ENCODE measurements at regions not wholly inside any gene's neighbourhood (a gene's known extent, or its start where the extent isn't known, plus 50 kb on each side); places are given as distances from the start of the nearest gene placed in this dataset.

GRCh38 chr19:30267332-30267731 lies 104.9 kb upstream of the ZNF536 start:
- ATAC-seq (ENCODE audit: low read depth) (no peak), DNase-seq (ENCODE audit: low spot score) (no peak)
- TF ChIP-seq CTCF (IDR thresholded peaks at IDR 0.05; ENCODE audit: poor library complexity, severe bottlenecking) = no peak
- Histone ChIP-seq H3K27ac (ENCODE audit: poor library complexity, severe bottlenecking) (no peak overlapping the region), H3K27me3 (ENCODE audit: insufficient read depth, poor library complexity, severe bottlenecking) (peaks cover 17% of the 10 kb centered on the region), H3K9me3 (ENCODE audit: severe bottlenecking) (no peaks in the 10 kb centered on the region), H3K36me3 (ENCODE audit: low read depth) (no peaks in the 10 kb centered on the region), H3K4me3 (ENCODE audit: severe bottlenecking) (no peak overlapping the region), H3K4me1 (ENCODE audit: insufficient read depth, poor library complexity, severe bottlenecking) (no peaks in the 10 kb centered on the region)

- DNase-seq (ENCODE audit: low spot score) (no peak), ATAC-seq (ENCODE audit: low read depth) (no peak)
- Histone ChIP-seq H3K27me3 (ENCODE audit: insufficient read depth, poor library complexity, severe bottlenecking) (peaks cover 17% of the 10 kb centered on the region), H3K4me1 (ENCODE audit: insufficient read depth, poor library complexity, severe bottlenecking) (no peaks in the 10 kb centered on the region), H3K9me3 (ENCODE audit: severe bottlenecking) (no peaks in the 10 kb centered on the region), H3K36me3 (ENCODE audit: low read depth) (no peaks in the 10 kb centered on the region), H3K4me3 (ENCODE audit: severe bottlenecking) (no peak overlapping the region), H3K27ac (ENCODE audit: poor library complexity, severe bottlenecking) (no peak overlapping the region)
- no peak for TF ChIP-seq CTCF (IDR thresholded peaks at IDR 0.05; ENCODE audit: poor library complexity, severe bottlenecking)
Measured at GRCh38 chr19:30268601-30269000, 103.6 kb upstream of the ZNF536 start.

GRCh38 chr19:30269638-30270037 lies 102.5 kb upstream of the ZNF536 start:
- ATAC-seq (ENCODE audit: low read depth) (no peak), DNase-seq (ENCODE audit: low spot score) (no peak)
- Histone ChIP-seq H3K4me3 (ENCODE audit: severe bottlenecking) (no peak overlapping the region), H3K9me3 (ENCODE audit: severe bottlenecking) (no peaks in the 10 kb centered on the region), H3K27ac (ENCODE audit: poor library complexity, severe bottlenecking) (no peak overlapping the region), H3K4me1 (ENCODE audit: insufficient read depth, poor library complexity, severe bottlenecking) (no peaks in the 10 kb centered on the region), H3K27me3 (ENCODE audit: insufficient read depth, poor library complexity, severe bottlenecking) (peaks cover 17% of the 10 kb centered on the region), H3K36me3 (ENCODE audit: low read depth) (no peaks in the 10 kb centered on the region)
- no peak for TF ChIP-seq CTCF (IDR thresholded peaks at IDR 0.05; ENCODE audit: poor library complexity, severe bottlenecking)

- Histone ChIP-seq H3K4me3 (ENCODE audit: severe bottlenecking) (no peak overlapping the region), H3K4me1 (ENCODE audit: insufficient read depth, poor library complexity, severe bottlenecking) (no peaks in the 10 kb centered on the region), H3K27me3 (ENCODE audit: insufficient read depth, poor library complexity, severe bottlenecking) (peaks cover 20% of the 10 kb centered on the region), H3K36me3 (ENCODE audit: low read depth) (no peaks in the 10 kb centered on the region), H3K9me3 (ENCODE audit: severe bottlenecking) (no peaks in the 10 kb centered on the region), H3K27ac (ENCODE audit: poor library complexity, severe bottlenecking) (no peak overlapping the region)
- ATAC-seq (ENCODE audit: low read depth) (no peak), DNase-seq (ENCODE audit: low spot score) (no peak)
- TF ChIP-seq CTCF (IDR thresholded peaks at IDR 0.05; ENCODE audit: poor library complexity, severe bottlenecking) = no peak
Measured at GRCh38 chr19:30271816-30272215, 100.4 kb upstream of the ZNF536 start.

- DNase-seq (ENCODE audit: low spot score) (no peak), ATAC-seq (ENCODE audit: low read depth) (no peak)
- H3K9me3 ChIP-seq (ENCODE audit: severe bottlenecking) = no peaks in the 10 kb centered on the region
- H3K4me3 ChIP-seq (ENCODE audit: severe bottlenecking) = no peak overlapping the region
- H3K4me1 ChIP-seq (ENCODE audit: insufficient read depth, poor library complexity, severe bottlenecking) = no peaks in the 10 kb centered on the region
- H3K27ac ChIP-seq (ENCODE audit: poor library complexity, severe bottlenecking) = no peak overlapping the region
- peaks cover 24% of the 10 kb centered on the region for H3K27me3 ChIP-seq (ENCODE audit: insufficient read depth, poor library complexity, severe bottlenecking)
- TF ChIP-seq CTCF (IDR thresholded peaks at IDR 0.05; ENCODE audit: poor library complexity, severe bottlenecking) = no peak
- H3K36me3 ChIP-seq (ENCODE audit: low read depth) = no peaks in the 10 kb centered on the region
Measured at GRCh38 chr19:30272554-30272953, 99.6 kb upstream of the ZNF536 start.

All from RWPE2 (cell line).